GM23248 (cell line): ENCODE measurements at regions not wholly inside any gene's neighbourhood (a gene's known extent, or its start where the extent isn't known, plus 50 kb on each side); places are given as distances from the start of the nearest gene placed in this dataset.

ENCODE experiments used
- DNase-seq: peaks from one replicate; pipeline ENCODE4 v3.0.0-alpha.2; 2015
- H2AFZ ChIP-seq: fragments of 200-600 bp; sonication (generic); 2 replicates; pipeline ENCODE4 v1.6.1; 2016; ENCODE audit warnings: antibody characterized with exemption
- H3F3A ChIP-seq: fragments of 200-600 bp; sonication (generic); 2 replicates; pipeline ENCODE4 v1.6.1; 2016; ENCODE audit warnings: mild to moderate bottlenecking, antibody characterized with exemption, mixed run types; ENCODE audit not compliant: insufficient read depth
- H3K27ac ChIP-seq: fragments of 200-600 bp; sonication (generic); 2 replicates; pipeline ENCODE4 v1.5.1; 2016; ENCODE audit warnings: mild to moderate bottlenecking
- H3K27me3 ChIP-seq: fragments of 200-600 bp; sonication (generic); replicated peaks from 2 replicates; pipeline ENCODE4 v1.6.1; 2016; ENCODE audit warnings: mild to moderate bottlenecking; ENCODE audit not compliant: insufficient read depth
- H3K36me3 ChIP-seq: fragments of 200-600 bp; sonication (generic); 2 replicates; pipeline ENCODE4 v1.6.1; 2016; ENCODE audit warnings: low read depth, mild to moderate bottlenecking
- H3K4me1 ChIP-seq: fragments of 200-600 bp; sonication (generic); 2 replicates; pipeline ENCODE4 v1.6.1; 2016; ENCODE audit warnings: mild to moderate bottlenecking; ENCODE audit not compliant: insufficient read depth
- H3K4me2 ChIP-seq: fragments of 200-600 bp; sonication (generic); one replicate; pipeline ENCODE4 v1.6.1; 2016; ENCODE audit warnings: mild to moderate bottlenecking; ENCODE audit not compliant: unreplicated experiment
- H3K4me3 ChIP-seq: fragments of 200-600 bp; sonication (generic); 2 replicates; pipeline ENCODE4 v1.5.1; 2016; ENCODE audit warnings: mild to moderate bottlenecking
- H3K79me2 ChIP-seq: fragments of 200-600 bp; sonication (generic); 2 replicates; pipeline ENCODE4 v1.6.1; 2016; ENCODE audit warnings: mild to moderate bottlenecking; ENCODE audit not compliant: insufficient read depth
- H3K9ac ChIP-seq: fragments of 200-600 bp; sonication (generic); 2 replicates; pipeline ENCODE4 v1.6.1; 2016; ENCODE audit warnings: mild to moderate bottlenecking
- H3K9me2 ChIP-seq: fragments of 200-600 bp; sonication (generic); 2 replicates; pipeline ENCODE4 v1.6.1; 2016; ENCODE audit warnings: mixed run types, mild to moderate bottlenecking, moderate library complexity; ENCODE audit not compliant: insufficient read depth
- H3K9me3 ChIP-seq: fragments of 200-600 bp; sonication (generic); one replicate; pipeline ENCODE4 v1.6.1; 2017; ENCODE audit warnings: low read depth
- H4K20me1 ChIP-seq: fragments of 200-600 bp; sonication (generic); 2 replicates; pipeline ENCODE4 v1.6.0; 2016; ENCODE audit not compliant: insufficient read depth
- EZH2 ChIP-seq: fragments of 200-600 bp; sonication (generic); IDR thresholded peaks from 2 replicates; pipeline ENCODE4 v1.6.1; 2018; ENCODE audit warnings: antibody characterized with exemption, mild to moderate bottlenecking; ENCODE audit not compliant: insufficient read depth, poor library complexity, severe bottlenecking
- EZH2phosphoT487 ChIP-seq: fragments of 200-600 bp; sonication (generic); IDR thresholded peaks from 2 replicates; pipeline ENCODE4 v1.6.1; 2018; ENCODE audit warnings: antibody characterized with exemption, moderate library complexity, mild to moderate bottlenecking, low read depth; ENCODE audit not compliant: insufficient read depth
- WGBS, 2 experiments: methylation state at CpG; one replicate each; pipeline ENCODE4 v1.1.6; 2015 to 2017; ENCODE audit warnings: low lambda C conversion rate in 2 of 2, low coverage in 1 of 2; ENCODE audit errors: missing lambda C conversion rate in 2 of 2; 5-methylcytosine and 5-hydroxymethylcytosine counted together
- in situ Hi-C: fragments of 300-500 bp; cut with MboI; formaldehyde crosslinking; loops from 2 replicates; pipeline ENCODE4 v1.15.0; 2020

- peaks cover 26% of the 10 kb centered on the region for H3K27me3 ChIP-seq
- H2AFZ ChIP-seq: no peak overlapping the region
- H4K20me1 ChIP-seq: no peaks in the 10 kb centered on the region
- DNase-seq: no peak
- no peak overlapping the region for H3K4me3 ChIP-seq
- H3K4me2 ChIP-seq: no peak overlapping the region
- in situ Hi-C loops: no loop called here
- no peaks in the 10 kb centered on the region for H3F3A ChIP-seq
- H3K79me2 ChIP-seq: no peaks in the 10 kb centered on the region
- H3K9ac ChIP-seq: no peak overlapping the region
- TF ChIP-seq EZH2: no peak
- no peaks in the 10 kb centered on the region for H3K9me3 ChIP-seq
- H3K4me1 ChIP-seq: no peaks in the 10 kb centered on the region
- whole genome bisulfite sequencing, 2 experiments: 46 to 65% methylated on average over 3 of the region's 3 CpGs
- no peaks in the 10 kb centered on the region for H3K9me2 ChIP-seq
- no peak overlapping the region for H3K27ac ChIP-seq
- no peaks in the 10 kb centered on the region for H3K36me3 ChIP-seq
Observed at GRCh38 chr1:38787041-38787440, 72.5 kb downstream of the RRAGC start.

- in situ Hi-C loops: no loop called here
- Histone ChIP-seq H3K4me1 (no peaks in the 10 kb centered on the region), H3K4me2 (no peak overlapping the region), H4K20me1 (no peaks in the 10 kb centered on the region), H2AFZ (no peak overlapping the region), H3K9ac (no peak overlapping the region), H3K4me3 (no peak overlapping the region), H3K9me3 (no peaks in the 10 kb centered on the region), H3F3A (no peaks in the 10 kb centered on the region), H3K79me2 (no peaks in the 10 kb centered on the region), H3K27ac (no peak overlapping the region), H3K36me3 (no peaks in the 10 kb centered on the region), H3K9me2 (no peaks in the 10 kb centered on the region), H3K27me3 (peaks cover 29% of the 10 kb centered on the region)
- no peak for DNase-seq
- no peak for TF ChIP-seq EZH2phosphoT487
- no peak for TF ChIP-seq EZH2
- WGBS, 2 experiments: 36 to 38% methylated on average over 6 of the region's 6 CpGs
Observed at GRCh38 chr1:38786040-38786436, 73.5 kb downstream of the RRAGC start.

GRCh38 chr1:38785285-38786039 lies 74.1 kb downstream of the RRAGC start:
- Histone ChIP-seq H3K27me3 (peaks cover 29% of the 10 kb centered on the region), H3K79me2 (no peaks in the 10 kb centered on the region), H3K36me3 (no peaks in the 10 kb centered on the region), H3K4me3 (no peak overlapping the region), H3K9ac (no peak overlapping the region), H3F3A (no peaks in the 10 kb centered on the region), H4K20me1 (no peaks in the 10 kb centered on the region), H3K4me2 (no peak overlapping the region), H3K9me2 (no peaks in the 10 kb centered on the region), H3K27ac (no peak overlapping the region), H2AFZ (no peak overlapping the region), H3K4me1 (no peaks in the 10 kb centered on the region), H3K9me3 (no peaks in the 10 kb centered on the region)
- in situ Hi-C loops: no loop called here
- 35 to 40% methylated on average over 4 of the region's 4 CpGs for WGBS, 2 experiments
- TF ChIP-seq EZH2phosphoT487 (no peak), EZH2 (no peak)
- DNase-seq: no peak

GRCh38 chr1:38784452-38785284 lies 74.9 kb downstream of the RRAGC start:
- 38 to 47% methylated on average over 6 of the region's 6 CpGs for WGBS, 2 experiments
- DNase-seq: no peak
- no peaks in the 10 kb centered on the region for H3K9me3 ChIP-seq
- H3K4me1 ChIP-seq: no peaks in the 10 kb centered on the region
- no peaks in the 10 kb centered on the region for H3K36me3 ChIP-seq
- H3K4me2 ChIP-seq: no peak overlapping the region
- peaks cover 29% of the 10 kb centered on the region for H3K27me3 ChIP-seq
- H3F3A ChIP-seq: no peaks in the 10 kb centered on the region
- no peaks in the 10 kb centered on the region for H3K9me2 ChIP-seq
- H2AFZ ChIP-seq: no peak overlapping the region
- no peaks in the 10 kb centered on the region for H3K79me2 ChIP-seq
- no peak overlapping the region for H3K9ac ChIP-seq
- no peaks in the 10 kb centered on the region for H4K20me1 ChIP-seq
- H3K27ac ChIP-seq: no peak overlapping the region
- H3K4me3 ChIP-seq: no peak overlapping the region
- in situ Hi-C loops: no loop called here
- TF ChIP-seq EZH2 (no peak), EZH2phosphoT487 (no peak)
